Body of pancreas (tissue), 4 donors: ENCODE measurements at regions not wholly inside any gene's neighbourhood (a gene's known extent, or its start where the extent isn't known, plus 50 kb on each side); places are given as distances from the start of the nearest gene placed in this dataset.

Experiments
- ATAC-seq: fragments of 150-250 bp; one replicate; pipeline ENCODE4 v1.9.1; 2016
- DNase-seq, 4 donors: peaks; one replicate each; pipeline ENCODE4 v3.0.0-alpha.2; 2019
- H3K27ac ChIP-seq, 4 donors: fragments of 200-600 bp; sonication (generic); 1 replicate in 3 of 4; 2 replicates in 1 of 4; pipeline versions ENCODE4 v1.5.1 to v1.6.1; 2016 to 2019; ENCODE audit warnings: mild to moderate bottlenecking in 1 of 4, mixed read lengths in 1 of 4, moderate library complexity in 1 of 4
- H3K27me3 ChIP-seq, 2 donors: fragments of 200-600 bp; sonication (generic); one replicate each; pipeline ENCODE4 v1.6.0; 2016; ENCODE audit warnings: mild to moderate bottlenecking in 1 of 2
- H3K36me3 ChIP-seq, 2 donors: fragments of 200-600 bp; sonication (generic); replicated peaks in 1 of 2; 2 replicates each; pipeline ENCODE4 v1.5.1; 2016; ENCODE audit warnings: low read depth in 2 of 2; ENCODE audit not compliant: insufficient read depth in 1 of 2
- H3K4me1 ChIP-seq: fragments of 200-600 bp; sonication (generic); one replicate; pipeline ENCODE4 v1.6.0; 2016
- H3K4me3 ChIP-seq, 2 donors: fragments of 200-600 bp; sonication (generic); 1 replicate in 1 of 2; 2 replicates in 1 of 2; pipeline ENCODE4 v1.5.1; 2016 to 2019
- H3K9me3 ChIP-seq, 3 donors: fragments of 200-600 bp; sonication (generic); 1 replicate in 2 of 3; 2 replicates in 1 of 3; pipeline ENCODE4 v1.5.1; 2016
- POLR2A ChIP-seq, 3 donors: fragments of 450-650 bp; IDR thresholded peaks; one replicate each; pipeline ENCODE4 v1.6.1; 2016; ENCODE audit warnings: antibody characterized with exemption in 3 of 3, mild to moderate bottlenecking in 2 of 3
- WGBS, 2 donors: methylation state at CpG; one replicate each; pipeline ENCODE4 v1.1.5; 2017; 5-methylcytosine and 5-hydroxymethylcytosine counted together
- intact Hi-C: fragments of 100-400 bp; cut with DNase I; formaldehyde crosslinking; loops from one replicate; pipeline ENCODE4 v1.15.1; 2023
- TF ChIP-seq, protein P1 (sequence below), 7 experiments: fragments of 450-650 bp in 4 of 7; fragments of 200-600 bp in 3 of 7; sonication (generic) in 3 of 7; IDR thresholded peaks; one replicate each; pipeline ENCODE4 v1.5.1; 2016 to 2019; ENCODE audit warnings: antibody characterized with exemption in 7 of 7

DNA sequence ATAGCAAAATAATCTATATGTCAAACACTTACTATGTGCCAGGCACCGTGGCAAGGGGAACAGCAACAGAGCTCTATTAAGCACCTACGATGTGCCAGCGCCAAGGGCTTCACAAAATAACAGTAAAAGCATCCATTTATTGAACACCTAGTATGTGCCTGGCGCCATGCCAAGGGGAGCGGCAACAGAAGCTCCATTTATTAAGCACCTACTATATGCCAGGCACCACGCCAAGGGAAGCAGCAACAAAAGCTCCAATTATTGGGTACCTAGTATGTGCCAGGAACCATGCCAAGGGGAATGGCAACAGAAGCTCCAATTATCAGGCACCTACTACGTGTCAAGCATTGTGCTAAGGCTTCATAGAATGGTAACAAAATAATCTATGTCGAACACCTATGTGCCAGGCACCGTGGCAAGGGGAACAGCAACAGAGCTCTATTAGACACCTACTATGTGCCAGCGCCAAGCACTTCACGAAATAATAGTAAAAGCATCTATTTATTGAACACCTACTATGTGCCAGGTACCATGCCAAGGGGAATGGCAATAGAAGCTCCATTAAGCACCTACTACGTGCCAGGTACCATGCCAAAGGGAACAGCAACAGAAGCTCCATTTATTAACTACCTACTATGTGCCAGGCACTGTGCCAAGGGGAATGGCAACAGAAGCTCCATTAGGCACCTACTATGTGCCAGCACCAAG is 107.7 kb downstream of the PTPRS start:
- no peaks in the 10 kb centered on the region for H3K36me3 ChIP-seq
- no peak for TF ChIP-seq POLR2A (IDR thresholded peaks at IDR 0.05)
- TF ChIP-seq, protein P1, sequence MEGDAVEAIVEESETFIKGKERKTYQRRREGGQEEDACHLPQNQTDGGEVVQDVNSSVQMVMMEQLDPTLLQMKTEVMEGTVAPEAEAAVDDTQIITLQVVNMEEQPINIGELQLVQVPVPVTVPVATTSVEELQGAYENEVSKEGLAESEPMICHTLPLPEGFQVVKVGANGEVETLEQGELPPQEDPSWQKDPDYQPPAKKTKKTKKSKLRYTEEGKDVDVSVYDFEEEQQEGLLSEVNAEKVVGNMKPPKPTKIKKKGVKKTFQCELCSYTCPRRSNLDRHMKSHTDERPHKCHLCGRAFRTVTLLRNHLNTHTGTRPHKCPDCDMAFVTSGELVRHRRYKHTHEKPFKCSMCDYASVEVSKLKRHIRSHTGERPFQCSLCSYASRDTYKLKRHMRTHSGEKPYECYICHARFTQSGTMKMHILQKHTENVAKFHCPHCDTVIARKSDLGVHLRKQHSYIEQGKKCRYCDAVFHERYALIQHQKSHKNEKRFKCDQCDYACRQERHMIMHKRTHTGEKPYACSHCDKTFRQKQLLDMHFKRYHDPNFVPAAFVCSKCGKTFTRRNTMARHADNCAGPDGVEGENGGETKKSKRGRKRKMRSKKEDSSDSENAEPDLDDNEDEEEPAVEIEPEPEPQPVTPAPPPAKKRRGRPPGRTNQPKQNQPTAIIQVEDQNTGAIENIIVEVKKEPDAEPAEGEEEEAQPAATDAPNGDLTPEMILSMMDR (IDR thresholded peaks at IDR 0.05) = no peak
- DNase-seq (no peak), ATAC-seq (no peak)
- no peak overlapping the region for H3K4me3 ChIP-seq
- H3K9me3 ChIP-seq = no peaks in the 10 kb centered on the region
- intact Hi-C loops = no loop called here
- no peaks in the 10 kb centered on the region for H3K27me3 ChIP-seq
- H3K4me1 ChIP-seq = no peaks in the 10 kb centered on the region
- H3K27ac ChIP-seq = no peak overlapping the region
- 82 to 87% methylated on average over 12 of the region's 12 CpGs for WGBS, 2 donors

GRCh38 chr19:5231857-5232678 is 108.5 kb downstream of the PTPRS start:
- no peaks in the 10 kb centered on the region for H3K9me3 ChIP-seq
- ATAC-seq (no peak), DNase-seq (no peak)
- TF ChIP-seq, protein P1 (IDR thresholded peaks at IDR 0.05) = no peak
- TF ChIP-seq POLR2A (IDR thresholded peaks at IDR 0.05) = no peak
- no peaks in the 10 kb centered on the region for H3K36me3 ChIP-seq
- H3K27me3 ChIP-seq = no peaks in the 10 kb centered on the region
- intact Hi-C loops = no loop called here
- H3K4me1 ChIP-seq = no peaks in the 10 kb centered on the region
- WGBS, 2 donors = 71 to 74% methylated on average over 5 of the region's 5 CpGs
- no peak overlapping the region for H3K4me3 ChIP-seq
- H3K27ac ChIP-seq = no peak overlapping the region

DNA sequence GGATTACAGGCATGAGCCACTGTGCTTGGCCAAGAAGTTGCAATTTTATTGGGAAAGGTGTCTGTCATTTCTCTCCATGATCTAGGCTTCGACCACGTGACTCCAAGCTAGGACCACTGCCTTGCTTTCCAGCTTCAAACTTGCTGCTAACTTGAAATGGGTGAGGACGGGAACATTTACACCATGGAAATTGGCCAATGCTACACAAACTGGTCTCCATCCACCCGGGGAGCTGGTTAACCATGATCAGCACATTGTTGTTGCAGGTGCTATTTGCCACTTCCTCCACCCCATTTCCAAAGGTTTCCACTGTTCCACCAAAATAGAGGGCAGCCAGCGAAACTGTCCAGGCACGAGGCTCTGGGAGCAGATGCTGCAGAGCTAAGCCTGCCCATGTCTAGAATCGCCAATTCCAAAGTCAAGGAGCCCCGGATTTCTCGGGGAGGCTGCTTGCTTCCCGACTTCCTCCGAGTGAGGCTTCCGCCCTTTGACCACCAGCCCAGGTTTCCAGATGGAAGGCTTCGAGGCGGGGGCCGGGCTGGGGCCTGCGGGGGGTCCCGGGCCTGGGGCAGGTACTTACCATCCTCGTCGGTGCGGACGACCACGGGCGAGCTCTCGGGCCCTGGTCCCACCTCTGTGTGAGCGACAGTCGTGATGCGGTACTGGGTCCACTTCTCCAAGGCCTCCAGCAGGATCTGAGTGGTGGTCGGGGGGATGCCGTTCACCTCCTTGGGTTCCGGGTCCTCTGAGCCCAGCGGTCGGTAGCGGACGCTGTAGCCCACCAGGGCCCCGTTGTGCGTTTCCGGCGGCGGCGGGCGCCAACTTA is 109.7 kb downstream of the PTPRS start:
- DNase-seq (no peak), ATAC-seq (no peak)
- Histone ChIP-seq H3K27ac (no peak overlapping the region), H3K4me1 (no peaks in the 10 kb centered on the region), H3K9me3 (no peaks in the 10 kb centered on the region), H3K36me3 (no peaks in the 10 kb centered on the region), H3K4me3 (no peak overlapping the region), H3K27me3 (no peaks in the 10 kb centered on the region)
- TF ChIP-seq, protein P1 (IDR thresholded peaks at IDR 0.05) = no peak
- no peak for TF ChIP-seq POLR2A (IDR thresholded peaks at IDR 0.05)
- 92 to 100% methylated on average over 3 to 24 of the region's 41 CpGs for WGBS, 2 donors
- intact Hi-C loops = no loop called here

DNA sequence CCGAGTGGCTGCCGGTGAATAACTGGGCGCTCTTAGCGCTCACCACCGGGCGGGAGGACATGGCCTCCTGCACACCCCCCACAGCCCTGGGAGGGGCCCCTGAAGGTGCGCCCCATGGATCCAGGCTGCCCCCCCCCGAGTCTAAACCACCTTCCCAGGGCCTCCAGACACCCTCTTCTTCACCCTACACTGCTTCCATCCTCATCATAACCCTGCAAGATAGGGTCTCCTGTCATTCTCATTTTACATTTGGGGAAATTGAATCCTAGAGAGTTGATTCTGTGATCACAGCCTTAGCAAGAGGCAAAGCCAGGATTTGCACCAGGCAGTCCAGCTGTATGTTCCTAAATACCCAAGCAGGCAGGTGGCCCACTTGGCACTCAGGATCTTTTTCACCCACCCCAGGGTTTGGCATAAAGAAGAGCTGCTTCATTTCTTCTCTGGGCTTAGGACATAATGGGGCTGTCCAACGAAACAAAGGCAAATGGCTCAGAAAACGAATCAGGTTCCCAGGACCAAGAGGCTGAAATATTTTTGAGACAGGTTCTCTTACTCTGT is 110.8 kb downstream of the PTPRS start:
- intact Hi-C loops = no loop called here
- Histone ChIP-seq H3K36me3 (no peaks in the 10 kb centered on the region), H3K4me1 (no peaks in the 10 kb centered on the region), H3K9me3 (no peaks in the 10 kb centered on the region), H3K4me3 (no peak overlapping the region), H3K27ac (no peak overlapping the region), H3K27me3 (no peaks in the 10 kb centered on the region)
- no peak for TF ChIP-seq POLR2A (IDR thresholded peaks at IDR 0.05)
- TF ChIP-seq, protein P1 (IDR thresholded peaks at IDR 0.05) = no peak
- WGBS, 2 donors = 64 to 80% methylated on average over 8 to 10 of the region's 10 CpGs
- ATAC-seq (no peak), DNase-seq (no peak)
